HG03060 (cell line): ENCODE measurements at regions not wholly inside any gene's neighbourhood (a gene's known extent, or its start where the extent isn't known, plus 50 kb on each side); places are given as distances from the start of the nearest gene placed in this dataset.
"Not testable (repeated sequence)": the region's sequence is repeated elsewhere in the genome, so short reads cannot be mapped to it uniquely, and the experiment has no call there.

Source experiments
- ATAC-seq: cut with Tn5 transposase; IDR thresholded peaks from one replicate; pipeline ENCODE4 v1.9.1; 2021; ENCODE audit warnings: low read depth, moderate number of reproducible peaks; ENCODE audit not compliant: unreplicated experiment

- no peak for ATAC-seq
These were observed 50.3 kb upstream of the ATP6AP2 start for GRCh38 chrX:40530509-40530908.

GRCh38 chrX:40527543-40527942 lies 53.2 kb upstream of the ATP6AP2 start:
- ATAC-seq: no peak

- no peak for ATAC-seq
These were observed 54.4 kb upstream of the ATP6AP2 start for GRCh38 chrX:40526412-40526811.

- not testable (repeated sequence) for ATAC-seq
These were observed 54.9 kb upstream of the ATP6AP2 start for GRCh38 chrX:40525901-40526300.

- ATAC-seq: no peak
These were observed 56.3 kb upstream of the ATP6AP2 start for GRCh38 chrX:40524423-40524822.

GRCh38 chrX:40523852-40524251 lies 56.9 kb upstream of the ATP6AP2 start:
- no peak for ATAC-seq

GRCh38 chrX:40521868-40522450 lies 58.8 kb upstream of the ATP6AP2 start:
- ATAC-seq: no peak

GRCh38 chrX:40514376-40514775 lies 66.4 kb upstream of the ATP6AP2 start:
- no peak for ATAC-seq

- no peak for ATAC-seq
These were observed 66.9 kb upstream of the ATP6AP2 start for GRCh38 chrX:40513835-40514234.

GRCh38 chrX:40513012-40513411 lies 67.8 kb upstream of the ATP6AP2 start:
- ATAC-seq: no peak

- no peak for ATAC-seq
These were observed 69.5 kb upstream of the ATP6AP2 start for GRCh38 chrX:40511258-40511657.

GRCh38 chrX:40508560-40508959 lies 72.2 kb upstream of the ATP6AP2 start:
- ATAC-seq: no peak

GRCh38 chrX:40506201-40506985 lies 74.4 kb upstream of the ATP6AP2 start:
- no peak for ATAC-seq

- no peak for ATAC-seq
These were observed 75.8 kb upstream of the ATP6AP2 start for GRCh38 chrX:40504801-40505605.

GRCh38 chrX:40503094-40503493 lies 77.7 kb upstream of the ATP6AP2 start:
- ATAC-seq: no peak

GRCh38 chrX:40502688-40503087 lies 78.1 kb upstream of the ATP6AP2 start:
- no peak for ATAC-seq

GRCh38 chrX:40501164-40501855 lies 79.5 kb upstream of the ATP6AP2 start:
- no peak for ATAC-seq

- ATAC-seq: no peak
These were observed 84.0 kb upstream of the ATP6AP2 start for GRCh38 chrX:40496728-40497127.

- no peak for ATAC-seq
These were observed 85.1 kb upstream of the ATP6AP2 start for GRCh38 chrX:40495659-40496058.

GRCh38 chrX:40494005-40494404 lies 86.8 kb upstream of the ATP6AP2 start:
- no peak for ATAC-seq

GRCh38 chrX:40488296-40488695 lies 92.5 kb upstream of the ATP6AP2 start:
- no peak for ATAC-seq
